Retinal pigment epithelial cell (primary cell): ENCODE measurements at regions not wholly inside any gene's neighbourhood (a gene's known extent, or its start where the extent isn't known, plus 50 kb on each side); places are given as distances from the start of the nearest gene placed in this dataset.

Experiments used
- DNase-seq: peaks from one replicate; pipeline ENCODE4 v3.0.0-alpha.2; 2010; ENCODE audit warnings: low read depth
- H3K4me3 ChIP-seq: 2 replicates; pipeline ENCODE4 v1.5.1; 2011; ENCODE audit warnings: mild to moderate bottlenecking, low read length, control low read depth, moderate library complexity
- TF ChIP-seq, protein P1 (sequence below): conservative IDR thresholded peaks from 2 replicates; pipeline ENCODE4 v1.5.1; 2011; ENCODE audit warnings: low read depth, low read length, control low read depth, inconsistent platforms

DNA sequence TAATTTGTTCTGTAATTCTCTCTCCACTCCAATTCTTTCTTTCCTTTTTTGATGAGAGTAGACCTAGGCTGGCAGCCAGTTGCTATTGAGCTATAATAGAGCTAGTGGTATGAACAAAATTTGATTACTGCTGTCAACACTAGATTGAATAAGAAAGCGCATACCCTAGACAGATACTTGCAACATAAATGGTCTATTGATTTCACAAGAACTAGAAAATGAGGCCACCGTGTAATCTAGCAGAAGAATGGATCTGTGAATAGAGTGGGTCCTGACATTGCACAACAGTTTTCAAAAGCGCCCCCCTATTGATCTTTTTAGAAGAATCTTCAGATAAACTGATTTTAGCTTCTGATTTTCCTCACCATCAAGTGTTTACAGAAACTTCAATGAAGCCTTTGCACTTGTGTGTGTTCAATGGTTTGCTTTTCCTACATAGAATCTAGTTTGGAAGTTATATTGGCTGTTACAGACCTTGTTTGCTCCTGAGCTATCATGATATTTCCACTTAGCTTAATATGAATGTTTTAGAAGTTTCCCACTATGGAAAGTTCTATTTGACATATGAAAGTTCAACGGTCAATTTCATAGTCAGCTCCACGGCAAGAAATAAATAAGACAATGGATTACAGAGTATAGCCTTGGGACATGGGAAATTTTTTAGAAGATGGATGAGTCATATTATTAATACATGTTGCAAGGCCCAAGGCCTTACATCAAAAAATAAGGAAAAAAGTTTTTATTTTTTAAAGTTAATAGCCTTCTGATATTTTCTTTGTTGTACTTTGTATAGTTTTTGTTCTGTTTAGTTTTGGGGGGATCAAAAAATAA is 55.6 kb downstream of the UTRN start:
- TF ChIP-seq, protein P1, sequence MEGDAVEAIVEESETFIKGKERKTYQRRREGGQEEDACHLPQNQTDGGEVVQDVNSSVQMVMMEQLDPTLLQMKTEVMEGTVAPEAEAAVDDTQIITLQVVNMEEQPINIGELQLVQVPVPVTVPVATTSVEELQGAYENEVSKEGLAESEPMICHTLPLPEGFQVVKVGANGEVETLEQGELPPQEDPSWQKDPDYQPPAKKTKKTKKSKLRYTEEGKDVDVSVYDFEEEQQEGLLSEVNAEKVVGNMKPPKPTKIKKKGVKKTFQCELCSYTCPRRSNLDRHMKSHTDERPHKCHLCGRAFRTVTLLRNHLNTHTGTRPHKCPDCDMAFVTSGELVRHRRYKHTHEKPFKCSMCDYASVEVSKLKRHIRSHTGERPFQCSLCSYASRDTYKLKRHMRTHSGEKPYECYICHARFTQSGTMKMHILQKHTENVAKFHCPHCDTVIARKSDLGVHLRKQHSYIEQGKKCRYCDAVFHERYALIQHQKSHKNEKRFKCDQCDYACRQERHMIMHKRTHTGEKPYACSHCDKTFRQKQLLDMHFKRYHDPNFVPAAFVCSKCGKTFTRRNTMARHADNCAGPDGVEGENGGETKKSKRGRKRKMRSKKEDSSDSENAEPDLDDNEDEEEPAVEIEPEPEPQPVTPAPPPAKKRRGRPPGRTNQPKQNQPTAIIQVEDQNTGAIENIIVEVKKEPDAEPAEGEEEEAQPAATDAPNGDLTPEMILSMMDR: no peak
- no peak overlapping the region for H3K4me3 ChIP-seq
- no peak for DNase-seq

DNA sequence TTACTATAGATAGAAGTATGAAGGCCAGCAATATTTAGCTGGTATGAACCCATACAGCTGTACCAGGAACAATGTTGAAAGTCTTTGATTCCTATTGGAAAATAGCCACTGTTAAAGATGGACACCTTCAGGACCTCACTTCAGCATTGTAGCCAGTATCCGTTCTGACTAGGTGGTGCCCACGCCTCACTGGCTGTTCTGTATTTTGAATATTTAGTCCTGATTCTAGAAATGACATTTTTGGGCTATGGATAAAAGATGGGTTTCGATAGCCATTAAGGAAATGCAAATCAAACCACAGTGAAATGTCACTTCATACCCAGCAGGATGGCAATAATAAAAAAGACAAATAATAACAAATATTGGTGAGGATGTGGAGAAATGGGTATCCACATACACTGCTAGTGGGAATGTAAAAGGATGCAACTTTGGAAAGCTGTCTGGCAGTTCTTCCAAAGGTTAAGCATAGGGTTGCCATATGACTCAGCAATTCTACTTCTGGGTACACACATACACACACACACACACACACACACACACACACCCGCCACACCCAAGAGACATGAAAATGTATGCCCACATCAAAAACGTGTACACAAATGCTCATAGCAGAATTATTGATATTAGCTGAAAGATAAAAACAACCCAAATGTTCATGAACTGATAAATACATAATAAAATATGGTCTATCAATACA is 56.8 kb downstream of the UTRN start:
- DNase-seq: no peak

DNA sequence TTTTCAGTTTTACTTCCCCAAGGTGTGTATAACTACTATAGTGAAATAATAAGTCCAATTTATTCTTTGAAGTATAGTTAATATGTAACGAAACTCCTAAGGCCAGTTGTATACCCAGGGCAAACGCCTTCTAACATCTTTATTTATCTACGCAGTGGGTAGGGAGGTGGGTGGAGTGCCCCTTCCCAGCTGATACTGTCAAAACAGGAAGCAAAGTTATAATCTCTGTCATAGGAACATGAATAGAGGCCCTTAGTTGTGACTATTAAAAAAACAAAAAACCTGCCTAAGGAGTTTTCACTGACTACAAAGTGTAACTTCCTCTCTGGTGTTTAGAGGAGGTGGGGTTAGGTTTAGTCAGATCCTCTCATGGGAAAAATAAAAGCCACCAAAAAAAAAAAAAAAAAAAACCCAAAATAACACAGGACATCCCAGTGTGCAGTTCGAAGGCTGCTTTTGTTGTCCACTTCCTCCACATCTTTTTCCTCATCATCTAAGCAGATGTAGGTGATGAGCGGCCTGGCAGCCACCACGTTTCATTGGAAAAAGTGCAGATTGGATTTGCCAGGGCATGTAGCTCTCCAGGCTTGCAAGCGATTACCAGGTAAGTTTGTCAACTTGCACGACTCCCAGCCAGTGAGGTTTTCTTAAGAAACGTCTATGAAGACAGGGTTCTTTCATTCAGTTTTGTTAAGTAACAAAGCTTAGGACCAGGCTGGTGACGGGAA is 58.7 kb downstream of the UTRN start:
- TF ChIP-seq, protein P1: no peak
- DNase-seq: no peak
- H3K4me3 ChIP-seq: no peak overlapping the region

More for the DNA sequence above, 56.8 kb downstream of the UTRN start:
- no peak overlapping the region for H3K4me3 ChIP-seq
- TF ChIP-seq, protein P1: no peak

GRCh38 chr6:144344646-144345045 is 59.5 kb downstream of the UTRN start:
- H3K4me3 ChIP-seq: no peak overlapping the region
- DNase-seq: no peak
- TF ChIP-seq, protein P1: no peak

GRCh38 chr6:144345451-144345850 is 60.3 kb downstream of the UTRN start:
- DNase-seq: no peak
- TF ChIP-seq, protein P1: no peak
- no peak overlapping the region for H3K4me3 ChIP-seq

GRCh38 chr6:144346719-144347447 is 61.7 kb downstream of the UTRN start:
- H3K4me3 ChIP-seq: no peak overlapping the region
- DNase-seq: no peak

More at GRCh38 chr6:144346719-144347447, 61.7 kb downstream of the UTRN start:
- TF ChIP-seq, protein P1: no peak
